ENCODE measurements at regions not wholly inside any gene's neighbourhood (a gene's known extent, or its start where the extent isn't known, plus 50 kb on each side); places are given as distances from the start of the nearest gene placed in this dataset.

GRCh38 chr11:112694813-112695212 is 266.4 kb upstream of the NCAM1 start:
- H3K9me2 ChIP-seq (replicated peaks; ENCODE audit: control insufficient read depth, low read length) = no peaks in the 10 kb centered on the region
- H4K20me1 ChIP-seq (ENCODE audit: control insufficient read depth, insufficient read depth, low read depth, low read length) = no peaks in the 10 kb centered on the region
- no peaks in the 10 kb centered on the region for H3K4me1 ChIP-seq (ENCODE audit: control insufficient read depth, low read length)
- H3K36me3 ChIP-seq (ENCODE audit: control insufficient read depth, low read length) = no peaks in the 10 kb centered on the region
- H3K27me3 ChIP-seq (ENCODE audit: control insufficient read depth, low read length) = no peaks in the 10 kb centered on the region
- H3K4me2 ChIP-seq (ENCODE audit: low read length) = no peak overlapping the region
- H3K4me3 ChIP-seq (ENCODE audit: low read length) = no peak overlapping the region
- TF ChIP-seq CTCF (IDR thresholded peaks at IDR 0.05; ENCODE audit: low read depth, low read length, poor library complexity, severe bottlenecking) = no peak
- TF ChIP-seq EZH2phosphoT487 (IDR thresholded peaks at IDR 0.05; ENCODE audit: borderline replicate concordance, low read length) = no peak
- H3F3A ChIP-seq (ENCODE audit: control insufficient read depth, insufficient read depth) = no peaks in the 10 kb centered on the region
- no peaks in the 10 kb centered on the region for H3K79me2 ChIP-seq (ENCODE audit: control insufficient read depth, low read length)
- no peak overlapping the region for H3K27ac ChIP-seq (ENCODE audit: low read depth, low read length)
- H3K9me3 ChIP-seq (ENCODE audit: control insufficient read depth, insufficient read depth, low read length) = no peaks in the 10 kb centered on the region

- H3K9me2 ChIP-seq (replicated peaks; ENCODE audit: control insufficient read depth, low read length) = no peaks in the 10 kb centered on the region
- H3K4me1 ChIP-seq (ENCODE audit: control insufficient read depth, low read length) = no peaks in the 10 kb centered on the region
- H3K27ac ChIP-seq (ENCODE audit: low read depth, low read length) = no peak overlapping the region
- no peaks in the 10 kb centered on the region for H3F3A ChIP-seq (ENCODE audit: control insufficient read depth, insufficient read depth)
- H4K20me1 ChIP-seq (ENCODE audit: control insufficient read depth, insufficient read depth, low read depth, low read length) = no peaks in the 10 kb centered on the region
- H3K27me3 ChIP-seq (ENCODE audit: control insufficient read depth, low read length) = no peaks in the 10 kb centered on the region
- TF ChIP-seq EZH2phosphoT487 (IDR thresholded peaks at IDR 0.05; ENCODE audit: borderline replicate concordance, low read length) = no peak
- no peak for TF ChIP-seq CTCF (IDR thresholded peaks at IDR 0.05; ENCODE audit: low read depth, low read length, poor library complexity, severe bottlenecking)
- no peak overlapping the region for H3K4me2 ChIP-seq (ENCODE audit: low read length)
- H3K79me2 ChIP-seq (ENCODE audit: control insufficient read depth, low read length) = no peaks in the 10 kb centered on the region
- H3K4me3 ChIP-seq (ENCODE audit: low read length) = no peak overlapping the region
- no peaks in the 10 kb centered on the region for H3K9me3 ChIP-seq (ENCODE audit: control insufficient read depth, insufficient read depth, low read length)
- no peaks in the 10 kb centered on the region for H3K36me3 ChIP-seq (ENCODE audit: control insufficient read depth, low read length)
Observed at GRCh38 chr11:112697391-112698178, 263.6 kb upstream of the NCAM1 start.

- no peaks in the 10 kb centered on the region for H3K9me3 ChIP-seq (ENCODE audit: control insufficient read depth, insufficient read depth, low read length)
- no peaks in the 10 kb centered on the region for H3K79me2 ChIP-seq (ENCODE audit: control insufficient read depth, low read length)
- H3F3A ChIP-seq (ENCODE audit: control insufficient read depth, insufficient read depth) = no peaks in the 10 kb centered on the region
- H4K20me1 ChIP-seq (ENCODE audit: control insufficient read depth, insufficient read depth, low read depth, low read length) = no peaks in the 10 kb centered on the region
- H3K27me3 ChIP-seq (ENCODE audit: control insufficient read depth, low read length) = no peaks in the 10 kb centered on the region
- H3K4me2 ChIP-seq (ENCODE audit: low read length) = no peak overlapping the region
- TF ChIP-seq EZH2phosphoT487 (IDR thresholded peaks at IDR 0.05; ENCODE audit: borderline replicate concordance, low read length) = no peak
- no peak for TF ChIP-seq CTCF (IDR thresholded peaks at IDR 0.05; ENCODE audit: low read depth, low read length, poor library complexity, severe bottlenecking)
- H3K9me2 ChIP-seq (replicated peaks; ENCODE audit: control insufficient read depth, low read length) = no peaks in the 10 kb centered on the region
- no peak overlapping the region for H3K4me3 ChIP-seq (ENCODE audit: low read length)
- no peak overlapping the region for H3K27ac ChIP-seq (ENCODE audit: low read depth, low read length)
- H3K36me3 ChIP-seq (ENCODE audit: control insufficient read depth, low read length) = no peaks in the 10 kb centered on the region
- H3K4me1 ChIP-seq (ENCODE audit: control insufficient read depth, low read length) = no peaks in the 10 kb centered on the region
Observed at GRCh38 chr11:112705148-112705547, 256.1 kb upstream of the NCAM1 start.

Data from DOHH2 (cell line).